Tibial artery (tissue), 4 donors: ENCODE measurements at regions not wholly inside any gene's neighbourhood (a gene's known extent, or its start where the extent isn't known, plus 50 kb on each side); places are given as distances from the start of the nearest gene placed in this dataset.
"Not testable (repeated sequence)": the region's sequence is repeated elsewhere in the genome, so short reads cannot be mapped to it uniquely, and the experiment has no call there.

Experiments
- DNase-seq, 2 donors: peaks; one replicate each; pipeline ENCODE4 v3.0.0-alpha.2; 2019
- H3K27ac ChIP-seq, 2 donors: fragments of 200-600 bp; sonication (generic) in 1 of 2; 1 replicate in 1 of 2; 2 replicates in 1 of 2; pipeline ENCODE4 v1.5.1; 2018 to 2019; ENCODE audit warnings: mild to moderate bottlenecking in 1 of 2
- H3K27me3 ChIP-seq, 2 donors: fragments of 200-600 bp; sonication (generic) in 1 of 2; one replicate each; pipeline versions ENCODE4 v1.5.1 to v1.6.0; 2016 to 2019
- H3K36me3 ChIP-seq, 3 donors: fragments of 200-600 bp; sonication (generic) in 2 of 3; one replicate each; pipeline ENCODE4 v1.5.1; 2016 to 2019; ENCODE audit warnings: mild to moderate bottlenecking in 2 of 3
- H3K4me1 ChIP-seq, 4 donors: fragments of 200-600 bp; sonication (generic) in 2 of 4; 1 replicate in 3 of 4; 2 replicates in 1 of 4; pipeline ENCODE4 v1.5.1; 2016 to 2019
- H3K4me3 ChIP-seq, 2 donors: fragments of 200-600 bp; sonication (generic) in 1 of 2; 1 replicate in 1 of 2; 2 replicates in 1 of 2; pipeline ENCODE4 v1.5.1; 2018 to 2019; ENCODE audit warnings: mild to moderate bottlenecking in 2 of 2
- H3K9me3 ChIP-seq, 3 donors: fragments of 200-600 bp; sonication (generic) in 1 of 3; one replicate each; pipeline ENCODE4 v1.5.1; 2016 to 2019
- intact Hi-C: fragments of 100-400 bp; cut with DNase I; formaldehyde crosslinking; loops from one replicate; pipeline ENCODE4 v1.15.0; 2023; ENCODE audit warnings: low total_unique reads
- TF ChIP-seq, protein P1 (sequence below), 2 experiments: fragments of 200-600 bp in 1 of 2; fragments of 450-650 bp in 1 of 2; IDR thresholded peaks; one replicate each; pipeline ENCODE4 v1.5.1; 2017 to 2019; ENCODE audit warnings: antibody characterized with exemption in 2 of 2, mild to moderate bottlenecking in 1 of 2, moderate library complexity in 1 of 2

DNA sequence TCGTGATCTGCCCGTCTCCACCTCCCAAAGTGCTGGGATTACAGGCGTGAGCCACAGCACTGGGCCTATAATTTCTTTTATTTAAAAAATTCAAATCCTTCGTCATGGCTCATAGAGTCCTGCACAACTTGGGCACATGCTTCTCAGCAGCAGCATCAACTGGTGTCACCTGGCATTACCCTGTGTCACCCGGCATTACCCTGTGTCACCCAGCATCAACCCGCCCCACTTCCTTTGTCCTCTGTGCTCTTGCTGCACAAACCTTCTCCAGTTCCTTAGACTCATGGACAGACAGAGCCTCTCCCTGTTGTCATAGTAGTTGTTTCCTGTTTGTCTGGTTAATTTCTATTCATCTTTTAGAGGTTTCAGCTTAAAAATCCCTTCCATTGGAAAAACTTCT, 121.2 kb upstream of the SERBP1 start:
- TF ChIP-seq, protein P1, sequence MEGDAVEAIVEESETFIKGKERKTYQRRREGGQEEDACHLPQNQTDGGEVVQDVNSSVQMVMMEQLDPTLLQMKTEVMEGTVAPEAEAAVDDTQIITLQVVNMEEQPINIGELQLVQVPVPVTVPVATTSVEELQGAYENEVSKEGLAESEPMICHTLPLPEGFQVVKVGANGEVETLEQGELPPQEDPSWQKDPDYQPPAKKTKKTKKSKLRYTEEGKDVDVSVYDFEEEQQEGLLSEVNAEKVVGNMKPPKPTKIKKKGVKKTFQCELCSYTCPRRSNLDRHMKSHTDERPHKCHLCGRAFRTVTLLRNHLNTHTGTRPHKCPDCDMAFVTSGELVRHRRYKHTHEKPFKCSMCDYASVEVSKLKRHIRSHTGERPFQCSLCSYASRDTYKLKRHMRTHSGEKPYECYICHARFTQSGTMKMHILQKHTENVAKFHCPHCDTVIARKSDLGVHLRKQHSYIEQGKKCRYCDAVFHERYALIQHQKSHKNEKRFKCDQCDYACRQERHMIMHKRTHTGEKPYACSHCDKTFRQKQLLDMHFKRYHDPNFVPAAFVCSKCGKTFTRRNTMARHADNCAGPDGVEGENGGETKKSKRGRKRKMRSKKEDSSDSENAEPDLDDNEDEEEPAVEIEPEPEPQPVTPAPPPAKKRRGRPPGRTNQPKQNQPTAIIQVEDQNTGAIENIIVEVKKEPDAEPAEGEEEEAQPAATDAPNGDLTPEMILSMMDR (IDR thresholded peaks at IDR 0.05), result no peak
- no peak overlapping the region for H3K27ac ChIP-seq
- no peak for DNase-seq

DNA sequence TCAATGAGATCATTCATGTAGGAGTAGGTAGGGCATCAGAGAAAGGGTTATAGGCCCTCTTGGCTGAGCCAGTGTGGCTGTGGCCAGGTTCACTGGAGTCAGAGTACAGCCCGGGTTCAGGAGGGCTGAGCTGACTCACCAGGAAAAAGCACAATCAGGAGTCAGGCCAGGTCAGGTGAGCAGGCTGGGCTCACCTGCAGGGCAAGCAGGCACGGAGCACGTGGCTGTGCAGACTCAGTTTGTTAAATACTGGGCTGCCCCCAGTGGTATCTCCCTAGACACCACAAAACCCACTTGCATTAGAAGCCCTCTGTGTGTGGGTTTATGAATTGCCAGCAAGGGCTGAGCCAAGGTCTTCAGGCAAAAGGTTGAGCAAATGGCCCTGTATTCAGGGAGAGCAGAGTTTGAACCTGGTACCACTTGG, 122.1 kb upstream of the SERBP1 start:
- no peak overlapping the region for H3K27ac ChIP-seq
- peaks cover 0 to 7% (median 2%) of the 10 kb centered on the region in 4 donors for H3K4me1 ChIP-seq
- H3K36me3 ChIP-seq, result no peaks in the 10 kb centered on the region
- H3K27me3 ChIP-seq, result no peaks in the 10 kb centered on the region
- DNase-seq, result no peak
- H3K9me3 ChIP-seq, result no peaks in the 10 kb centered on the region
- intact Hi-C loops, result no loop called here
- H3K4me3 ChIP-seq, result no peak overlapping the region
- TF ChIP-seq, protein P1 (IDR thresholded peaks at IDR 0.05), result no peak

More for the DNA sequence above, 121.2 kb upstream of the SERBP1 start:
- Histone ChIP-seq H3K4me1 (peaks cover 0 to 7% (median 2%) of the 10 kb centered on the region in 4 donors), H3K27me3 (no peaks in the 10 kb centered on the region), H3K9me3 (no peaks in the 10 kb centered on the region), H3K36me3 (no peaks in the 10 kb centered on the region), H3K4me3 (no peak overlapping the region)
- intact Hi-C loops, result no loop called here

DNA sequence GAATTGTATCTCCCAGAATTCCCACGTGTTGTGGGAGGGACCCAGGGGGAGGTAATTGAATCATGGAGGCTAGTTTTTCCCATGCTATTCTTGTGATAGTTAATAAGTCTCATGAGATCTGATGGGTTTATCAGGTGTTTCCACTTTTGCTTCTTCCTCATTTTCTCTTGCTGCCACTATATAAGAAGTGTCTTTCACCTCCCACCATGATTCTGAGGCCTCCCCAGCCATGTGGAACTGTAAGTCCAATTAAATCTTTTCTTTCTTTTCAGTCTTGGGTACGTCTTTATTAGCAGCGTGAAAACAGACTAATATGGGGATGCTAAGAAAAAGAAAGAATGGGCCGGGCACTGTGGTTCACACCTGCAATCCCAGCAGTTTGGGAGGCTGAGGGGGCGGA, 124.0 kb upstream of the SERBP1 start:
- H3K36me3 ChIP-seq, H3K4me3 ChIP-seq, H3K9me3 ChIP-seq, intact Hi-C loops, H3K27ac ChIP-seq, H3K27me3 ChIP-seq, DNase-seq: not testable (repeated sequence)
- peaks cover 0 to 12% (median 9%) of the 10 kb centered on the region in 4 donors for H3K4me1 ChIP-seq

DNA sequence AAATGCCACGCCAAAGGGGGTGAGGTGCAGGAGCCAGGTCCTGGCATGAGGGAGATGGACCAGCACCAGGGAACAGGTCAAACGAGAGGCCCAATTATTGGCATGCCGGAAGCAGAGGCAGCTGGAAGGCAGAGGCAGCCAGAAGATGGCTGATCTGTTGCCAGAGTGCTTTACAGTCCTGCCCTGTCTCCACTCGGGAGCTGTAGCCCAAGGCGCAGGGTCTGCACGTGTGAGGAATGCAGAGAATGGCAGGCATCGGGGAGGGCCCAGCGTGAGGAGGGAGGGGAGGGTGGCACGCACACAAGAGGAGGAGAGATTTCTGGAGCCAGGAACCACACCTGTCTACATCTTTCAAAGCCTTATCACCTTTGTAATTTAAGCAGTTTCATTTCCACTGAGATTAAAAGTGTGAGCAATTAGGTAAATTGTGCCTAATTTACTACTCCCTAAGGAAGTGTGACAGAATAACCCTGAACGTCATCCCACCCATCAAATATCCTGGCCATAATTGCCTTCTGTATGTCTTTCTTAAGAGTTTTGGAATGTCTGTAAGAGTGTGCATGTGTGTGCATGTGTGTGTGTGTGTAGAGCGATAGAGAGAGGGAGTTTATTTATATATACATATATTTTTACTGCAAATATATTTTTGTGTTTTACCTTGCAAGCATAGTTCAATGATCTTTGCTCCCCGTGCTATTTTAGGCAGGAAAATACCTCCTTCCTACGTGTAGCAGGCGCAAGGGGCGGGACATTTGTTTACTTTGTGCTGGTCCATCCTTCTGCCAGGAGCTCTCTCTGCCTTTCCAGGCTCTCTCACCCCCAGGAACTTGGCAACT, 125.5 kb upstream of the SERBP1 start:
- TF ChIP-seq, protein P1 (IDR thresholded peaks at IDR 0.05), result no peak
- Histone ChIP-seq H3K4me3 (no peak overlapping the region), H3K27me3 (no peaks in the 10 kb centered on the region), H3K27ac (no peak overlapping the region), H3K9me3 (no peaks in the 10 kb centered on the region), H3K36me3 (no peaks in the 10 kb centered on the region), H3K4me1 (peaks cover 0 to 18% (median 14%) of the 10 kb centered on the region in 4 donors)
- DNase-seq, result no peak
- intact Hi-C loops, result no loop called here

DNA sequence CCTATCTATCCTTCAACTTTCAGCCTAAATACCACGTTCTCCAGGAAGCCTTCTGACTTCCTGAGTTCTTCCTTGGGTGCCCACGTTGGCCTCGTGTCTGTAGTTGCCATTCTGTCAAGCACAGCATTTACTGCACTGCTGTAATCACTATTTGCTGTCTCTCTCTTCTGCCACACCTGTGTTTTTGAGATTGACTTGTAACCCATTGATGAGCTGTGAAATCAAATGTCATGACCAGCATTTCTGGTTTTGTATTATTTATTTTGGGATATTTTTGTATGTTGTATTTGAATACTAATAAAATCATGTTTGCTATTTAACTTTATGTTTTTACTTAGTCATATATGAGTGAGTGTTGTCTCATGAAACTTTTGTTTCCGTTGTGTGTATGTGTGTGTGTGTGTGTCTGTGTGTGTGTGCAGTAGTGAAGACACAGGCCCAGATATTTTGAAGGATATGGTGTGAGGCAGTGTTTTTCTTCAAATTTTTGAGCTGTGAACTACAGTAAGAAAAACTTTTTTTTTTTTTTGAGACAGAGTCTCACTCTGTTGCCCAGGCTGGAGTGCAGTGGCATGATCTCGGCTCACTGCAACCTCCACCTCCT, 126.2 kb upstream of the SERBP1 start:
- TF ChIP-seq, protein P1 (IDR thresholded peaks at IDR 0.05), result no peak
- Histone ChIP-seq H3K4me3 (no peak overlapping the region), H3K36me3 (no peaks in the 10 kb centered on the region), H3K27me3 (no peaks in the 10 kb centered on the region), H3K9me3 (no peaks in the 10 kb centered on the region), H3K27ac (no peak overlapping the region), H3K4me1 (peaks cover 0 to 22% (median 14%) of the 10 kb centered on the region in 4 donors)
- no peak for DNase-seq
- intact Hi-C loops, result no loop called here
